ENCODE measurements at regions not wholly inside any gene's neighbourhood (a gene's known extent, or its start where the extent isn't known, plus 50 kb on each side); places are given as distances from the start of the nearest gene placed in this dataset.
"Not testable (repeated sequence)": the region's sequence is repeated elsewhere in the genome, so short reads cannot be mapped to it uniquely, and the experiment has no call there.

DNA sequence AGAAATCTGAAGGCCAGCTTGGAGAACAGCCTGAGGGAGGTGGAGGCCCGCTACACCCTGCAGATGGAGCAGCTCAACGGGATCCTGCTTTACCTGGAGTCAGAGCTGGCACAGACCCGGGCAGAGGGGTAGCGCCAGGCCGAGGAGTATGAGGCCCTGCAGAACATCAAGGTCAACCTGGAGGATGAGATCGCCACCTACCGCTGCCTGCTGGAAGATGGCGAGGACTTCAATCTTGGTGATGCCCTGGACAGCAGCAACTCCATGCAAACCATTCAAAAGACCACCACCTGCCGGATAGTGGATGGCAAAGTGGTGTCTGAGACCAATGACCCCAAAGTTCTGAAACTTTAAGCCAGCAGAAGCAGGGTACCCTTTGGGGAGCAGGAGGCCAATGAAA is 318.4 kb downstream of the ZFHX3 start:
- WGBS, 2 experiments = 93 to 95% methylated on average over 9 of the region's 9 CpGs
- H3K27ac ChIP-seq (ENCODE audit: insufficient read depth, low read depth, low read length, poor library complexity, severe bottlenecking); H3K4me3 ChIP-seq (ENCODE audit: insufficient read depth, low read depth, low read length); H3K36me3 ChIP-seq (ENCODE audit: control insufficient read depth, insufficient read depth, low read length); H3K27me3 ChIP-seq (ENCODE audit: control insufficient read depth, insufficient read depth, low read length, poor library complexity, severe bottlenecking); H3K9me3 ChIP-seq (ENCODE audit: control insufficient read depth, low read length); H3K4me1 ChIP-seq (ENCODE audit: control insufficient read depth, insufficient read depth, low read length): not testable (repeated sequence)

DNA sequence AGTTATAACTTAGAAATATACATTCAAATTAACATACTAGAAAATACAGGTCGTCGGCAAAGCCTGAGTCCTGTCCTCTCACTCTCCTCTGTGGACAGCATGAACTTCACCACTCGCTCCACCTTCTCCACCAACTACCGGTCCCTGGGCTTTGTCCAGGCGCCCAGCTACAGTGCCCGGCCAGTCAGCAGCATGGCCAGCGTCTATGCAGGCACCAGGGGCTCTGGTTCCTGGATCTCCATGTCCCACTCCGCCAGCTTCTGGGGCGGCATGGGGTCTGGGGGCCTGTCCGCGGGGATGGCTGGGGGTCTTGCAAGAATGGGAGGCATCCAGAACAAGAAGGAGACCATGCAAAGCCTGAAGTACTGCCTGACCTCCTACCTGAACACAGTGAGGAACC is 319.4 kb downstream of the ZFHX3 start:
- no peak overlapping the region for H3K27ac ChIP-seq (ENCODE audit: insufficient read depth, low read depth, low read length, poor library complexity, severe bottlenecking)
- H3K27me3 ChIP-seq (ENCODE audit: control insufficient read depth, insufficient read depth, low read length, poor library complexity, severe bottlenecking) = no peaks in the 10 kb centered on the region
- 93 to 95% methylated on average over 11 of the region's 11 CpGs for WGBS, 2 experiments
- H3K36me3 ChIP-seq (ENCODE audit: control insufficient read depth, insufficient read depth, low read length) = no peaks in the 10 kb centered on the region
- H3K9me3 ChIP-seq (ENCODE audit: control insufficient read depth, low read length) = no peaks in the 10 kb centered on the region
- H3K4me1 ChIP-seq (ENCODE audit: control insufficient read depth, insufficient read depth, low read length) = no peaks in the 10 kb centered on the region
- H3K4me3 ChIP-seq (ENCODE audit: insufficient read depth, low read depth, low read length) = no peak overlapping the region

- no peaks in the 10 kb centered on the region for H3K9me3 ChIP-seq (ENCODE audit: control insufficient read depth, low read length)
- H3K4me1 ChIP-seq (ENCODE audit: control insufficient read depth, insufficient read depth, low read length) = peaks cover 5% of the 10 kb centered on the region
- 71 to 100% methylated on average over 1 of the region's 1 CpG for WGBS, 2 experiments
- H3K4me3 ChIP-seq (ENCODE audit: insufficient read depth, low read depth, low read length) = no peak overlapping the region
- H3K27ac ChIP-seq (ENCODE audit: insufficient read depth, low read depth, low read length, poor library complexity, severe bottlenecking) = no peak overlapping the region
- H3K27me3 ChIP-seq (ENCODE audit: control insufficient read depth, insufficient read depth, low read length, poor library complexity, severe bottlenecking) = no peaks in the 10 kb centered on the region
- H3K36me3 ChIP-seq (ENCODE audit: control insufficient read depth, insufficient read depth, low read length) = no peaks in the 10 kb centered on the region
These were observed 320.4 kb downstream of the ZFHX3 start for GRCh38 chr16:72727565-72727964.

- 91 to 100% methylated on average over 1 to 2 of the region's 2 CpGs for WGBS, 2 experiments
- no peaks in the 10 kb centered on the region for H3K9me3 ChIP-seq (ENCODE audit: control insufficient read depth, low read length)
- H3K36me3 ChIP-seq (ENCODE audit: control insufficient read depth, insufficient read depth, low read length) = no peaks in the 10 kb centered on the region
- H3K27me3 ChIP-seq (ENCODE audit: control insufficient read depth, insufficient read depth, low read length, poor library complexity, severe bottlenecking) = no peaks in the 10 kb centered on the region
- no peak overlapping the region for H3K4me3 ChIP-seq (ENCODE audit: insufficient read depth, low read depth, low read length)
- no peak overlapping the region for H3K27ac ChIP-seq (ENCODE audit: insufficient read depth, low read depth, low read length, poor library complexity, severe bottlenecking)
- peaks cover 11% of the 10 kb centered on the region for H3K4me1 ChIP-seq (ENCODE audit: control insufficient read depth, insufficient read depth, low read length)
These were observed 322.3 kb downstream of the ZFHX3 start for GRCh38 chr16:72725643-72726042.

DNA sequence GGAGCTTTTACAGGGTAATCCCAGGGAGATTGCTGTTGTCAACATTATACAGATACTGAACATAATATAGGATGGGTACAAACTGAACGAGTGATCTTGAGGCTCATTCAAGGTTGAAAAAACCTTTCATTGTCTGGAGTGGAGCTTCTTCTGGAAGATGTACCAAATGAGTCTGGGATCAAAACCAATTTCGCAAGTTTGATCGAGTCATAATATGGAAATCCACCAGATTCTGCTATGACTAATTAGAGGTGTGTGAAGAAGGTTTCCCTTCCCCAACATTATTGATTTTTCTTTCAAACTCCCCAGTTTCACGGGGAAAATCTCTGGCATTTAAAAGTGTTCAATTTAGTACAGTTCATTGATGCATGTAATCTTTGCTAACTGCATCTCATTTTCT is 324.1 kb downstream of the ZFHX3 start:
- H3K4me1 ChIP-seq (ENCODE audit: control insufficient read depth, insufficient read depth, low read length) = peaks cover 11% of the 10 kb centered on the region
- no peaks in the 10 kb centered on the region for H3K27me3 ChIP-seq (ENCODE audit: control insufficient read depth, insufficient read depth, low read length, poor library complexity, severe bottlenecking)
- H3K36me3 ChIP-seq (ENCODE audit: control insufficient read depth, insufficient read depth, low read length) = no peaks in the 10 kb centered on the region
- 92 to 97% methylated on average over 3 to 4 of the region's 4 CpGs for WGBS, 2 experiments
- H3K27ac ChIP-seq (ENCODE audit: insufficient read depth, low read depth, low read length, poor library complexity, severe bottlenecking) = no peak overlapping the region
- no peak overlapping the region for H3K4me3 ChIP-seq (ENCODE audit: insufficient read depth, low read depth, low read length)
- H3K9me3 ChIP-seq (ENCODE audit: control insufficient read depth, low read length) = no peaks in the 10 kb centered on the region

GRCh38 chr16:72722552-72722951 is 325.4 kb downstream of the ZFHX3 start:
- Histone ChIP-seq H3K27ac (ENCODE audit: insufficient read depth, low read depth, low read length, poor library complexity, severe bottlenecking) (no peak overlapping the region), H3K27me3 (ENCODE audit: control insufficient read depth, insufficient read depth, low read length, poor library complexity, severe bottlenecking) (no peaks in the 10 kb centered on the region), H3K9me3 (ENCODE audit: control insufficient read depth, low read length) (no peaks in the 10 kb centered on the region), H3K4me1 (ENCODE audit: control insufficient read depth, insufficient read depth, low read length) (peaks cover 11% of the 10 kb centered on the region), H3K36me3 (ENCODE audit: control insufficient read depth, insufficient read depth, low read length) (no peaks in the 10 kb centered on the region), H3K4me3 (ENCODE audit: insufficient read depth, low read depth, low read length) (no peak overlapping the region)
- WGBS, 2 experiments = 28 to 35% methylated on average over 4 of the region's 5 CpGs

DNA sequence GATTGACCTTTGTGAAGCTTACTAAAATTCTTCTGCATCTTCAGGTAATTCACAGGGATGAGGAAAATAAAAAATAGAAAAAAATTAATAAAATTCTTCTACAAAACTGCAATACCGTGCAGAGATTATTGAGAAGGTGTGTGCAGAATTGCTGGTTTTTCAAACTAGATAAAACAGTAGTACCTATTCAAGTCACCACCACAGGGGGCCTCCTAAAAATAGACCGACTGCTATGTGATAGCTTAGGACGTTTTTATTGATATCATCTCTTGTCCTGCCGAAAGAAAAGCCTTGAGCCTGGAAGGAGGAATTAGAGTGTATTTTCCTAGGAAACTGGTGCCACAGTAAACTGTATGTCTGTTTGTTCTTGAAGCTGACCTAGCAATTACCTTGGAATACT is 325.9 kb downstream of the ZFHX3 start:
- Histone ChIP-seq H3K4me1 (ENCODE audit: control insufficient read depth, insufficient read depth, low read length) (peaks cover 11% of the 10 kb centered on the region), H3K36me3 (ENCODE audit: control insufficient read depth, insufficient read depth, low read length) (no peaks in the 10 kb centered on the region), H3K9me3 (ENCODE audit: control insufficient read depth, low read length) (no peaks in the 10 kb centered on the region), H3K27me3 (ENCODE audit: control insufficient read depth, insufficient read depth, low read length, poor library complexity, severe bottlenecking) (no peaks in the 10 kb centered on the region), H3K27ac (ENCODE audit: insufficient read depth, low read depth, low read length, poor library complexity, severe bottlenecking) (no peak overlapping the region), H3K4me3 (ENCODE audit: insufficient read depth, low read depth, low read length) (no peak overlapping the region)
- WGBS, 2 experiments = 46 to 49% methylated on average over 3 of the region's 4 CpGs

GRCh38 chr16:72715267-72715666 is 332.7 kb downstream of the ZFHX3 start:
- Histone ChIP-seq H3K4me1 (ENCODE audit: control insufficient read depth, insufficient read depth, low read length) (no peaks in the 10 kb centered on the region), H3K36me3 (ENCODE audit: control insufficient read depth, insufficient read depth, low read length) (no peaks in the 10 kb centered on the region), H3K27ac (ENCODE audit: insufficient read depth, low read depth, low read length, poor library complexity, severe bottlenecking) (no peak overlapping the region), H3K4me3 (ENCODE audit: insufficient read depth, low read depth, low read length) (no peak overlapping the region), H3K9me3 (ENCODE audit: control insufficient read depth, low read length) (no peaks in the 10 kb centered on the region), H3K27me3 (ENCODE audit: control insufficient read depth, insufficient read depth, low read length, poor library complexity, severe bottlenecking) (no peaks in the 10 kb centered on the region)
- 100% methylated on average over 1 of the region's 1 CpG for WGBS, 2 experiments

DNA sequence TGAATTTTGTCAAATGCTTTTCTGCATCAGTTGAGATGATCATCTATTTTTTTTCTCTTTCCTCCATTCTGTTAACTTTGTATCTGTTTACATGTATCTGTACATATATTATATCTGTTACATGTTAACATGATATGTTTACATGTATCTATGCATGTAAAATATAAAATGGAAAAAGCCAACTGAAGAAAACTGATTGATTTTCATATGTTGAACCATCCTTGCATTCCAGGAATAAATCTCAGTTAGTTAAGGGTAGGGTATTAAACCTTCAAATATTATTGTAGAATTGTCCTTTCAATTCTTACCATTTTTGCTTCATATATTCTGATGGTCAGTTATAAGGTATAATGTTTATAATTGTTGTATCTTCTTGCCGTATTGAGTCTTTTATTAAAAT is 336.1 kb downstream of the ZFHX3 start:
- Histone ChIP-seq H3K9me3 (ENCODE audit: control insufficient read depth, low read length) (no peaks in the 10 kb centered on the region), H3K4me3 (ENCODE audit: insufficient read depth, low read depth, low read length) (no peak overlapping the region), H3K36me3 (ENCODE audit: control insufficient read depth, insufficient read depth, low read length) (no peaks in the 10 kb centered on the region), H3K4me1 (ENCODE audit: control insufficient read depth, insufficient read depth, low read length) (no peaks in the 10 kb centered on the region), H3K27ac (ENCODE audit: insufficient read depth, low read depth, low read length, poor library complexity, severe bottlenecking) (no peak overlapping the region), H3K27me3 (ENCODE audit: control insufficient read depth, insufficient read depth, low read length, poor library complexity, severe bottlenecking) (no peaks in the 10 kb centered on the region)
- 100% methylated on average over 1 of the region's 1 CpG; no CpG with 5 or more reads in 1 of the 2 experiments for WGBS, 2 experiments

DNA sequence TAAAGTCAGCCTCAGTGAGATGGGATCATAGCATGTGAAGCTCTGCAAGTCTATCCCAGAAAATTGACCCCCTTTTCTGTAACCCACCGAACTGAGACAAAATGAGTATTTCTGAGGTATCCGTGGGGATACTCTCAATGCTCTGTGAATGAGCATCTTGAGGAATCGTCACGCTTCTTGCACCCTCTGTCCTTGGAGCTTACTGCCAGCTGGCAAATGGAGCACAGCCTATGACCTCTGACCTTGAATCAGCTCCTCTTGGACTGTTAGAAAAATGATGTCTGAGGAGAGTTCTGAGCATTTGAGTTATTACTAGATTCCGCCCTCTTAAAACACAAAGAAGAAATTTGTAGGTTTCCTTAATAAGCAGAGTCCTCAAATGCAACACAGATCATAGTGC is 342.1 kb downstream of the ZFHX3 start:
- Histone ChIP-seq H3K27ac (ENCODE audit: insufficient read depth, low read depth, low read length, poor library complexity, severe bottlenecking) (no peak overlapping the region), H3K4me1 (ENCODE audit: control insufficient read depth, insufficient read depth, low read length) (peaks cover 8% of the 10 kb centered on the region), H3K36me3 (ENCODE audit: control insufficient read depth, insufficient read depth, low read length) (no peaks in the 10 kb centered on the region), H3K27me3 (ENCODE audit: control insufficient read depth, insufficient read depth, low read length, poor library complexity, severe bottlenecking) (no peaks in the 10 kb centered on the region), H3K9me3 (ENCODE audit: control insufficient read depth, low read length) (no peaks in the 10 kb centered on the region), H3K4me3 (ENCODE audit: insufficient read depth, low read depth, low read length) (no peak overlapping the region)
- 92 to 95% methylated on average over 5 of the region's 5 CpGs for WGBS, 2 experiments

DNA sequence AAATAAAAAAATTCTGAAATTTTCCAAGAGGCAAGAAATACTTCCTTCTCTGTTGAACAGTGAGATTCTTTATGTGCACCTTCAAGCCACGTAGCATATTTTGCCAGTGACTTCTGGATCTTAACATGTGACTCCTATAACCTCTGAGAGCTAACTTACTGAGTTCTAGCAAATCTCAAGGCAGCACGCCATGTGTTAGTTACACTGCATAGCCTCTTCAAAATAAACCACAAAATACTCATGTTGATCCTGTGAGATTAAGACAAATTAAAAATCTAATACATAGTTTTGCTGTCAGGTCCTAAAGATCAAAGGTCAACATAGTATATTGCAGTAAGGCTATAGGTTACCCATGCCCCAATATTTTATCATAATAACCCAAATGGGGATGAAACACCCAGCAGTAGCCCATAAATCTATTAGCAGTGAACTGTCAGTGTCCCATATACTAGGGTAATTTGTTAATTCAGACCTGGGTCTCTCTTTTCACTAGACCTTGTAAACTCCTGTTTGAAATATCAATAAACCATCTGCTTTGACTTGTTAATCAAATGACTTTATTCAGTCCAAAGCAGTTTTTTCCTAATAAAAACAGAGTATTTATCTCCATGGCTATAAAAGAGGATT is 343.1 kb downstream of the ZFHX3 start:
- H3K4me3 ChIP-seq (ENCODE audit: insufficient read depth, low read depth, low read length) = no peak overlapping the region
- H3K27me3 ChIP-seq (ENCODE audit: control insufficient read depth, insufficient read depth, low read length, poor library complexity, severe bottlenecking) = no peaks in the 10 kb centered on the region
- 97 to 100% methylated on average over 2 of the region's 2 CpGs for WGBS, 2 experiments
- H3K4me1 ChIP-seq (ENCODE audit: control insufficient read depth, insufficient read depth, low read length) = peaks cover 8% of the 10 kb centered on the region
- no peaks in the 10 kb centered on the region for H3K9me3 ChIP-seq (ENCODE audit: control insufficient read depth, low read length)
- H3K36me3 ChIP-seq (ENCODE audit: control insufficient read depth, insufficient read depth, low read length) = no peaks in the 10 kb centered on the region
- H3K27ac ChIP-seq (ENCODE audit: insufficient read depth, low read depth, low read length, poor library complexity, severe bottlenecking) = no peak overlapping the region
